Daoy (cell line): ENCODE measurements at regions not wholly inside any gene's neighbourhood (a gene's known extent, or its start where the extent isn't known, plus 50 kb on each side); places are given as distances from the start of the nearest gene placed in this dataset.
"Not testable (repeated sequence)": the region's sequence is repeated elsewhere in the genome, so short reads cannot be mapped to it uniquely, and the experiment has no call there.

ENCODE experiments used
- DNase-seq: peaks from one replicate; pipeline ENCODE4 v3.0.0-alpha.2; 2015; ENCODE audit warnings: low read depth

GRCh38 chr4:159655547-159655946 lies 552.7 kb downstream of the RAPGEF2 start:
- peak; percentile 3 for DNase-seq

- DNase-seq: no peak
These were observed 566.2 kb downstream of the RAPGEF2 start for GRCh38 chr4:159669094-159669493.

DNA sequence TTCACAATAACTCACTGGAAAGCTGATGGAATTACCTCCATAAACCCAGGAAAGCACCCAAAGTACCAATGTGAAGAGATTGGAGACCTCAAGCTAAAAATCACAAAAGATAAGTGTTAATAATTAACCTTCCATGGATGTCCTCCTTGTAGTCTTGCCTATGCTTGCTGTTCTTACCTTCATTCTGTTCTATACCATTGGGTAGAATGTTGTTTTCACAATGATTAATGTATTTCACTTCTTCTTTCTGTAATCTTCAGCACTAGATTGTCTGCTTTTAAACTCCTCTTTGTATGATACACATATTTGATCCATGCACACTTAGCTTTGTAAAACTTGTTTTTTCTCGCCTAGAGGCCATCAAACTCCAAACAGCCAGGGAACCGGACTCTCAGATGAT lies 570.3 kb downstream of the RAPGEF2 start:
- no peak for DNase-seq

GRCh38 chr4:159674241-159674640 lies 571.4 kb downstream of the RAPGEF2 start:
- DNase-seq: no peak

DNA sequence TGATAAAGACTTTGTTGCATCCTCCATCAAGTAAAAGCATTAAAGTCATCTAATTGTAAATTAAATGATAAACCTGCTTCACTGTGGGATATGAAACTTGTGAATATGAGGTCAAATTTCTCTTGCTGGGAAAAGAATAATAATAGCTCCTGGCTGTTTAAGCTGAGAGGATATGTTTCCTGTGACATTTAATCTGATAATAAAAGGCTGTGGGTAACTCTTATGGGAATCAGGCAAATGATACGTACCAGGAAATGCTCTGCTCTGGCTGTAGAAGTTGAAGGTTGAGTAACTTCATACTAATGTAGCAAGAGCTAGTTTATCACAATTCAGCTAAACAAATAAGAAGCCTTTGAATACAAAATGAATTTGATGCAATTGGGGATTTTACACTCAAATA lies 574.6 kb downstream of the RAPGEF2 start:
- DNase-seq: no peak

- DNase-seq: no peak
These were observed 580.1 kb downstream of the RAPGEF2 start for GRCh38 chr4:159682996-159683395.

GRCh38 chr4:159684061-159684460 lies 581.2 kb downstream of the RAPGEF2 start:
- DNase-seq: no peak

GRCh38 chr4:159685340-159686092 lies 582.6 kb downstream of the RAPGEF2 start:
- DNase-seq: no peak

- no peak for DNase-seq
These were observed 586.6 kb downstream of the RAPGEF2 start for GRCh38 chr4:159689526-159689925.

GRCh38 chr4:159697322-159698283 lies 594.7 kb downstream of the RAPGEF2 start:
- DNase-seq: no peak

DNA sequence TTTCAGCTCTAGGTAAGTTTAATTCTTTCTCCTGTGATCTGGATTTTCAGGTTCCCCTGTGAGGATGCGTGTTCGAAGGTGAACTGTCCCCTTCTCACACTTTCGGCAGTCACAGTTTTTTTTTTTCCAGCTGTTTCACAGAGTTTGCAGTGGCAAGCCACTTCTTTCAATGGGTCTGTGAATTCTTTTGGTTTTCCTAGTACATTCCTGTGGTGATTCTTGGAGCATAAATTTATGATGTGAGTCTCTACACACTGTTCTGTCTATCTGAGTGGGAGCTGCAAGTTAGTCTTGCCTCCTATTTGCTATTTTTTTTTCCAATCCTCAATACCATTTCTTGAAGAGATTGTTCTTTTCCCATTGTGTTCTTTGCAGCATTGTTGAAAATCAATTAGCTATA lies 595.5 kb downstream of the RAPGEF2 start:
- no peak for DNase-seq

- DNase-seq: no peak
These were observed 599.3 kb downstream of the RAPGEF2 start for GRCh38 chr4:159702200-159702599.

- no peak for DNase-seq
These were observed 602.5 kb downstream of the RAPGEF2 start for GRCh38 chr4:159705334-159705733.

DNA sequence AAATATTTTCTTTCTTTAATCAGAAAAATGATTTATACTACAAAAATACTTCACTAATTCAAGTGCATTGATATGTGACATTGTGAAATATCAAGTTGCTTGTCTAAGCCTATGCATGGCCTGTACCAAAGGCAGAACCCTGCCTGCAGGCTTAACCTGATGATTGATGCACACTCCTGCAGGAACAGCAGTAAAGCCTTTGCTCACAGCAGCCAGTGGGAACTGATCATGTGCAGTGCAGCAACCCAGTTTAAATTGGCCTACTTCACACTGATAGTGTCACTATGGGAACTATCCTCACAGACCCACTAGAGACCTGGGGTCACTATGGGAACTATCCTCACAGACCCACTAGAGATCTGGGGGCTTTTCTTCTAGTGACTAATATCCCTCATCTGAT lies 603.8 kb downstream of the RAPGEF2 start:
- no peak for DNase-seq

DNA sequence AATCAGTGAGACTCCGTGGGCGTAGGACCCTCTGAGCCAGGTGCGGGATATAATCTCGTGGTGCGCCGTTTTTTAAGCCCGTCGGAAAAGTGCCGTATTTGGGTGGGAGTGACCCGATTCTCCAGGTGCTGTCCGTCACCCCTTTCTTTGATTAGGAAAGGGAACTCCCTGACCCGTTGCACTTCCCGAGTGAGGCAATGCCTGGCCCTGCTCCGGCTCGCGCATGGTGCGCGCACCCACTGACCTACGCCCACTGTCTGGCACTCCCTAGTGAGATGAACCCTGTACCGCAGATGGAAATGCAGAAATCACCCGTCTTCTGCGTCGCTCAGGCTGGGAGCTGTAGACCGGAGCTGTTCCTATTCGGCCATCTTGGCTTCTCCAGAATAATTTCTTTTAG lies 612.3 kb downstream of the RAPGEF2 start:
- DNase-seq: not testable (repeated sequence)

DNA sequence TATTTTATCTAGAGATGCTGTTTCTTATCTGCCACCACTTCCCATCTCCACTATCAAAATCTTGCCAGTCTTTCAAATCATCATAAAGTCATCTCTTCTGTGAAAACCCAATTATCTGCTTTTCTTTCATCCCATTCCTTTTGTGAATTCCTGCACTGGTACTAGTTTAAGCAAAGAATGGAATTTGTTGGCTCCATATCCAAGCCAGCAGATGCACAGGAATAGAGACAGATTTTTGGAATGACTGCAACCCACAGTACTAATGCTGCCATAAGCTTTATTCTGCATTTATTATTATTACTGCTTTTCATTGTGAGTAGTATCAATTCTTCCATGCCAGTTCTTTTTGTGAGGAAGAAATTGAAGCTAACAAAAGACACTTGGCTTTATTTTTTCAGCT lies 616.7 kb downstream of the RAPGEF2 start:
- no peak for DNase-seq

DNA sequence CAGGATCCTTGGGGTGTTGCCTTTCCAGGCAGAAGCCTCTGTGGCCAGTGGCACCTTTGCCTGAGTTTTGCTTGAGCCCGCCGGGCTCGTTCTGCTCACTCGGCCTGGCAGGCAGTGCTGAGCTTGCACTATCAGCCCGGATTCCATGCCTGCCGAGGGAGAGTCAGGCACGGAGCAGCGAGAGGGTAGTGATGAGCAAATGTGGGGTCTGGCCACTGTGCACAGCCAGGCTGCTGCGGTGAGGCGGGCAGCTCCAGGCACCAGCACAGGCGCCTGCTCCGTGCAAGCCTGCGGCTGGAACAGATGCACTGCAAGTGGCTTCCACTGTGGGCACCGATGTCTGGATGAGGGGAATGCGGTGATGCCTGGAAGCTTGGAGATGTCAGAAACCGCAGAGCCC lies 619.2 kb downstream of the RAPGEF2 start:
- DNase-seq: no peak

DNA sequence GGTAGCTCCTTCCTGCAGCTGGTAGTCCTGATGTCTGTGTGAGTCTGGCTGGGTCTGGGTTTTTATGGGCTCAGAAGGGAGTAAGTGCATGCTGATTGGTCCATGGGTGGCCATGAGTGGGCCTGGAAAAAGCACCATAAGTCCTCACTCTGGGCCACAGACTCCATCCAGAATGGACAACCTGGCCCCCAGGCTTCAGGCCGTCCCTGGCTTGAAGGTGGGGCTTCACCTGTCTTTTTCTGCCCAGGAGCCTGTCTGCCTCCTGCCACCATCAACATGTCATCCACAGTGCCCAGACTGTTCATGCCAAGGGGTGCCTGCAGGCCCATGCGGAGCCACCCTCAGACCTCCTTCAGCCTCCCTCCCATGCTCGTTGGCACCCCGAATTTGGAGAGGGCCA lies 620.0 kb downstream of the RAPGEF2 start:
- DNase-seq: no peak

GRCh38 chr4:159723341-159724048 lies 620.6 kb downstream of the RAPGEF2 start:
- no peak for DNase-seq

GRCh38 chr4:159725571-159725970 lies 622.7 kb downstream of the RAPGEF2 start:
- DNase-seq: no peak

DNA sequence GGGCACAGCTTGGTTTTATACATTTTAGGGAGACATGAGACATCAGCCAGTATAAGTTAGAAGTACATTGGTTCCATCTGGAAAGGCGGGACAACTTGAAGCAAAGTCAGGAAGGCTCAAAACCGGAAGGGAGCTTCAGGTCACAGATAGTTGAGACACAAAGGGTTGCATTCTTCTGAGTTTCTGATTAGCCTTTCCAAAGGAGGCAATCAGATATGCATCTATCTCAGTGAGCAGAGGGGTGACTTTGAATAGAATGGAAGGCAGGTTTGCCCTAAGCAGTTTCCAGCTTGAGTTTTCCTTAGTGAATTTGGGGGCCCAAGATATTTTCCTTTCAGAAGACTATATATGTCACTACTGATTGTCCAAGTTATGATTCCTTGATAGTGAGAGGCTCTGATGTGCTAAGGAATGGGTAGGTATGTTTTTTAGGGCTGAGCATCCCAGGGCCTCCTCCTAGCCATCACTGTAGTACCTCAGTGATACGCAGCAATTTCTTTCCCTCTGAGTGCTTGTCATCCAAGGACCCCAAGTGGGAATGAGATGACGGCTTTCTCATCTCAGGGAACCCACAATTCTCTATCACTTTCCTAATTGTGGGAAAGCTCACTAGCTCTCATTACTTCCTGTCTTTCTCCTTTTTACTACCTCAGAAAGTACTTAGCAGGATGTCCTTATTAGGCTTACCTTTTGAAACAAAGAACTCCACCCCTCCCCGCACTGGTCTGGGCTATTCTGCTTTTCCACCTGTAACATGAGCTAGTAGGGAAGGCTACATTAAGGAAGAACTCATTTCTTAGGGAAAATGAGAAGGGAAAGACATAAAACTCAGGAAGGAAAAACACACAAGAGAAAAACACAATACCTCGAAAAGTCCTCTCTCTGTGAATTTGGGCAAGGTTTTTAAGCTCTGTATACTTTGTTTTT lies 632.7 kb downstream of the RAPGEF2 start:
- DNase-seq: no peak
